ENCODE measurements at regions not wholly inside any gene's neighbourhood (a gene's known extent, or its start where the extent isn't known, plus 50 kb on each side); places are given as distances from the start of the nearest gene placed in this dataset.
"Not testable (repeated sequence)": the region's sequence is repeated elsewhere in the genome, so short reads cannot be mapped to it uniquely, and the experiment has no call there.

- DNase-seq, result no peak
Observed at GRCh38 chr6:125549202-125549884, 200.1 kb upstream of the HEY2 start.

DNA sequence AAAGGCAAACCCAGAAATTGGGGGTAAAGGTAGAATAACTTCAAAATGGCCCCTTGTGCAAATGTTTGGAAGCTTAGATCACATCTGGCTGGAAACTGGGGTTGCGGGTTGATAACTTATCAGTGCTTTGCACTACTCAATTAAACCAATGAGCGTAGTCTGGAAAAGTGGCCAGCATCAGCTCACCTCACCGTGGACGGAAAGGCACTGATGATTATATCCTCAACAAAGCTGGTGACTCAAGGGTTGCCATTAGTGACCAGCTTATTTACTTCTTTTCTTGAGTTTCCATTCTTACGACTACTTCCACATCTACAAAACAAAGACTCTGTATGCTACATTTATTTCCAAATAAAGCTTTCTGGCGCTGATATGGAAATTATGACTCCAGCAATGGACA is 198.5 kb upstream of the HEY2 start:
- no peak for DNase-seq

DNA sequence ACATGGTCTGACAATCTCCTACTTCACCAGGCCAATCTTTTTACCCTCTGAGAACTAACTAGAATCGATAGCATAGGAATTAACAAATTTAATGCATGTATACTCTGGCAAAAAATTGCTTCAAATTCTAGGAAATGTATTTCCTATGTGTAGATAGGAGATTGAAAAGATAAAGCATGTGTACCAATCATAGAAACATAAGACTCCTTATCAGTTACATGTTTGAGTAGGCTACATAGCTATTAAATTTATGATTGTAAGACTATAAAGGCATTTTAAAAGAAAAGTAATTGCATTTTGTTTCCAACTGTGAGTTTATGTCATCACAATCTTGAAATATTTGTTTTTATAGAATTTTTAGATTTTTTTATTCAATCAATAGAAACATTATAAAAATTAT is 196.6 kb upstream of the HEY2 start:
- no peak for DNase-seq

DNA sequence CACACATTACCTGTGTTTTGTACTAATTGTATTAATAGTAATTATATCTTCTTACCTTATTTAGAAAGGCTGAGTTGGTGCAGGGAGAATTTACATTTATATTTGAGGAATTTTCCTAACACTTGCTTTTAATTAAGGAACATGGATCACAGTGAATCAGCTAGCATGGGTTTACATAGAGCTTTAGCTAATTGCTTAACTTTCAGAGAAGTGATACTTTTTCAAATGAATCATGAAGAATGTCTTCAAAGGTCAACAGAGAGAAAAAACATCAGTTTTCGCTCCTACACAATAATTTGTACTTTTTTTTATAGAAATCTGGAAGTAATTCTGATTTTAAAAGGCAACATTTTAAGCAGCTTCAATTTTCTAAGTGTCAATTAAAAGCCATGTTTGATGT is 195.0 kb upstream of the HEY2 start:
- DNase-seq, result no peak

DNA sequence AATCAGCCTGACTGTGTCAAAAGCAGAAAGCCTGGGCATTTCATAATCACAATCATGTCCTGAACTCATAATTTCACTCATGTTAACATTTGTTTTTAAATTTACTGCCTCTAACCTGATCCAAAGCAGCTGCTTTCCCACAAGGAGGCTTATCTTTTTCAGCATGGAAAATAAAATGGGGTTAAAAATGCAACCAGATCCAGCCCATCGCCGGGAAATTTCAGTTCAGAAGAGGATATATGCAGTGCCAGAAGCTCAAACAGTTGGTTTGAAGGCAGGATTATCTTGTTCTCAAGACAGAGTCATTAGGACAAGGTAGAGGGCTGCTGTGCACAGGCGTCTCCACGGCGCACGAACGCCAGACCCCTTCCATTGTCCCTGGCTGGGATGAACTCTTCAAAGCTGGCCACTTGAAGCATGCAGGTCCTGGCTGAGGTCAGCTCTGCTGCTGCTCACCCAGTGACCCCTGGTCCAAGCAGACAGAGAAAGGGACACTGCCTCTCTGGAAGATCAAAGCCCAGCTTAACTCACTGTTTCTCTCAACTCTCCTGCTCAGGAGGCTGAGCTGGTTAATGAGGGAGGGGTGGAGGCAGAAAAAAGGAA is 191.1 kb upstream of the HEY2 start:
- DNase-seq, result no peak

DNA sequence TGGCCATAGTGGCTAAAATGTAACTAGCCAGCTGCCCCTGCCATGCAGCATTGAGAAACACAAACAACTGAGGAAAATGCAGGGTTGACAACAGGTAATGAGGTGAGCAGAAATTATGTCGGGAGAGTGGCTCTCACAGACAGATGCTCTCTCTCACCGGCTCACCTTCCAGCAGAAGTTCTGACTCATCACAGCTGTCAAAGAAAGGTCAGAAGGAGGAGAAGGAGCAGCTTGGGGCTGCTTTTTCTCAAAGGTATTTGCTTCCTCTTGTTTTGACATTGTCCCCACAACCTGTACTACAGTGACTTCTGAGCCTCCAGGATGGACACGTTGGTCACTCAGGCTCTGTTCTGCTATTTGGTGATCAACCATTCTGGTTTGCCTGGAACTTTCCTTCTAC is 190.5 kb upstream of the HEY2 start:
- no peak for DNase-seq

DNA sequence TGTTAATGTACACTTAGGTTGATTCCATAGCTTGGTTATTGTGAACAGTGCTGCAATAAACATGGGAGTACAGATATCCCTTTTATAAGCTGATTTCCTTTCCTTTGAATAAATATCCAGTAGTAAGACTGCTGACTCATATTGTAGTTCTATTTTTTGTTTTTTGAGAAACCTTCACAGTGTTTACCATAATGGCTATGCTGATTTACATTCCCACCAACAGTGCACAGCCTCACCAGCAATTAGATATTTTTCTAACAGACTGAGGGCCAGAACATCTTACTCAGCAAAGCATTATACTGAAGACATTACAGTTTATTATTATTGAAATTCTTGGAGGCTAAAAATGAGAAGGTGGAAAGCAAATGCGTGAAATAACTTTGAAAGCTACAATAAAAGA is 187.3 kb upstream of the HEY2 start:
- DNase-seq, result no peak

GRCh38 chr6:125564941-125565340 is 184.5 kb upstream of the HEY2 start:
- DNase-seq, result no peak

GRCh38 chr6:125567407-125567806 is 182.0 kb upstream of the HEY2 start:
- no peak for DNase-seq

GRCh38 chr6:125568609-125569008 is 180.8 kb upstream of the HEY2 start:
- DNase-seq, result no peak

DNA sequence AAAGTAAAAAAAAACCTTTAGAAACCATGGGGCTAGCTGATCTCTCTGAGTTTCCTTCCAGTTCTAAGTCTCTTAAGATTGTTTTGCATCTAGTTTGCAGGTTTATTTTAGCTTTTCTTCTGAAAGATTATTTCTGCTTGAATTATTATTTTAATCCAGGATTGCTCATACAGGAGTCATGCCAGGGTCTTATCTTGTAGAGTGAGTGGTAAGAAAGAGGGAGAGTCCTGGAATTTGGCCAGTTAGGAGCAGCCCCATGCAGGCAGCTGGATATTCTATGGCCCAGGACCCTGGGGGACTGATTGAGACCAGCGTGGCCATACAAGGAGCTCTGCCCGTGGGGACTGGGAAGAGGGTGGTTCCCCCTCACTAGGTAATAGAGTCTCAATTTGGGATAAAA is 178.9 kb upstream of the HEY2 start:
- no peak for DNase-seq

DNA sequence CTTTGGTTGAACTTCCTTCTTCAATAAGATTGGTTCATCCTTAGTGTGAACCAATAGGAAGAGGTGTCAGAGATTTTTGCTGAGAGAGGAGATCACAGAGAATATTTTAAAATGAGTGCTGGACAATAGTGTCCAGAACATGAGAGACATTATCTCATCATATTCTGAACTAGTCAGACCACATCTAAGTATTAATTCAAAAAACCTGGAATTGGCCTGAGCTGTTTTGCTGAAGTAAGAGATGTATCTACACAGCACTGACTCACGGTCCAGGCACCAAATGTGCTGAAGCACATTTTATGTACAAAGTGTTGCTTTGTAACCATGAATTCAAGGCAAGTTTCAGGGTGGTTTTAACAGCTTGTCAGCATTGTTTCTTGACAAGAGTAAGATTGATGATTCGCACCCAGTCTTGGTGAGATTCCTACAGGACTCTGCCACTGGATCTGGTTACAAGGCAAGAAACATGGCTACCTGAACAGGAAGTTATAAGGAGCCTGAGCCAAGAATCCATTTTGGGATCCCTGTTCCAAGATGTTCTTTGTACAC is 178.2 kb upstream of the HEY2 start:
- DNase-seq, result no peak

- DNase-seq, result no peak
Observed at GRCh38 chr6:125574604-125575003, 174.8 kb upstream of the HEY2 start.

DNA sequence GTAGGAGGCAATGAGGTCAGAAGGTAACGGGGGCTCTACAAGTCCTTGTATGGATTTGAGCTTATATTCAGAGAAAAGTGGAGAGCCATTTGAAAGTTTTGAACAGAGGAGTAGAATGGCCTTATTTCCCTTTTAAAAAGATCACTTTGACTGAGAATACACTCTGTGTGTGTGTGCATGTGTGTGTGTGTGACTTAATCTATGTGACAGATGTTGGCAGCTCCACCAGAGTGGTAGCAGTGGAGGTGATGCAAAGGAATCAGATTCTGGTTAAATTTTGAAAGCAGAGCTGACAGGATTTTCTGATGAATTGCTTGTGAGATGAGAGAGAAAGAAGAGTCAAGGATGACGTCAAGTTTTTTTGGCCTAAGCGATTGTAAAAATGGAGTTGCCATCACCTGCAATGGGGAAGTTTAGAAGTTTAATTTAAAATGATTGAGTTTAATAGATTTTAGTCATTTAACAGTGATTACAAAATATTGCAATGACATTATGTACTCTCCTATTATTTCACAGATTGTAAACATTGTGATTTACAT is 172.2 kb upstream of the HEY2 start:
- DNase-seq, result no peak

DNA sequence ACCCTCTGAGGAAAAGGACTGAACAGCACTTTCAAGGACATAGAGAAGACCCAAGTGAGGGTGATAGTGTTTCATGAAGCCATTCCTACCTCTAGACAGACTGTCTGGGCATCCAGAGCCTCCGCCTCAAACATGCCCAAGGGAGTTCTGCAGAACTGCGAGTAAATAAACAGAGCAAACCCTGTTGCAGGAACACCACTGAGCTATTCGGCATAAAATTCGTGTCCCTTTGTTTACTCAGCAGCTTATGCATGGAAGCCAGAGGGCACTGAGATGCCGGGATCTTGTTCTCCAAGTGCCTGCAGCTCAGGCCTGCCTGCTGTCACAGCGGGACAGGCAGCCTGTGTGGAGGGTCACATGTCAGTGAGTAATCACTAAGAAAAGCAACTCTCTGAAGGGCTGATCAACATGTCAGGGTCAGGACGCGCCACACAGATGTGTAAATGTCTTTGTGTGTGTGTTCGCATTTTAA is 164.9 kb upstream of the HEY2 start:
- DNase-seq, result no peak

- DNase-seq, result no peak
Observed at GRCh38 chr6:125585470-125585869, 164.0 kb upstream of the HEY2 start.

DNA sequence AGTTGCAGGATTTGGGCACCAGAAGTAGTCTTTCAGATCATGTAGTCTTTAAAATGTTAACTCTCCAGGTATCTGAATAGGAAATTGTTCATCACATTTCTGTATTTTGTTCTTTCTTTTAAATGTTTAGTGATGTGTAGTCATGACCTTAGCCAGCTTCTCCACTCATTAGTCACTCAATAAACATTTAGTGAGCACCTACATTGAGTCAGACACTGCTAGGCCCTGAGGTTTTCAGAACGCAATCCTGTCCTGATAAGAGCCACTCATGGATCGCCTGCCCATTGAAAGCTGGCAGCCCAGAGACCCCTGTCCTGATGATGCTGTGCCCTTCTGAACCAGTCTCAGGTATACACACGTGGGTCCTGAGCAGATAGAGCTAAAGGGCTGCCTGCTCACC is 163.4 kb upstream of the HEY2 start:
- DNase-seq, result no peak

DNA sequence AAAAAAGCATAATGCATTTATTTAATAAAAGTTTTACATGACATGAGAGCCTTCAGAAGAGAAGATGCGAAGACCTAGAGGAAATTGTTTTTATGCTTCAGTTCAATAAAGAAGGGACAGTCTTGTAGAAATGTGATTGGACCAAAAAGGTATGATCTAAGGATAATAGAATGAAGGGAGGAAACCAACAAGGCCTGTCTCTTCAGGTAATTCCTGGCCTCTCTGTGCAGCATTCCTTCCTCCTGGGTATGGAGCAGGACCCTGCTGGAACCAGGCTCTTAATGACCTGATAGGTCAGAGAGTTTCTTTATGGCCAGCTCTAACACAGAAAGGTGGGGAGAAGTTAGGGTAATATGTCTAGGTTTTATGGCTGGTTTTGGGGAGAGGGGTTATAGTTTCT is 162.8 kb upstream of the HEY2 start:
- DNase-seq, result no peak

GRCh38 chr6:125587666-125588632 is 161.5 kb upstream of the HEY2 start:
- DNase-seq, result no peak

DNA sequence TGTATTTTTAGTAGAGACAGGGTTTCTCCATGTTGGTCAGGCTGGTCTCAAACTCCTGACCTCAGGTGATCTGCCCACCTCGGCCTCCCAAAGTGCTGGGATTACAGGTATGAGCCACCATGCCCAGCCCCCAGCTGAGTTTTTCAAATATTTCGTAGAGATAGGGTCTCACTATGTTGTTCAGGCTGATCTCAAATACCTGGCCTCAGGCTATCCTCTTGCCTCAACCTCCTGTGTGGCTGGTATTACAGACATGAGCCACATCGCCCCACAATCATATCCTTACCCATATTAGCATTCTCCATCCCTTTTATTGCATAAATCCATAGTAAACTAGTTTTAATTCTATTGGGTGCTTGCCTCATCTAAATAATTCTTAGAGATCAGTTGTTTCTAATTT is 157.6 kb upstream of the HEY2 start:
- DNase-seq, result not testable (repeated sequence)

DNA sequence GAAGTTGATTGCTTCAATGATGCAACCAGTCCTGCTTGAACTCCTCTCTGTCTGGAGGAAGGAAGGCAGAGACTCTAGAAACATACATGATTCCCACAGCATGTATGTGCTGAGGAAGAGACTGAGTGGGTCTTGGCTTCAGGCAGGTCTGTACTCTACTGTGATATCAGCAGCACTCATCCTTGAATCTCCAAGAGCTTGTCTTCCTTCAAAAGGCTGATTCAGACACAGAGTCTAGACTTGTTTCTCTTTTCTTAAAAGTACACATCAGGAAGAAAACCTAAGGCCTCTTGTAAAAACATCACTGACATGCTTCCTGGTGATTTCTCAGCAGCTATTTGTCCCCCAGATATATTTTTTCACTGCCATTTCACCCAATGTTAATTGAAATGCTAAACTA is 155.7 kb upstream of the HEY2 start:
- DNase-seq, result no peak

DNA sequence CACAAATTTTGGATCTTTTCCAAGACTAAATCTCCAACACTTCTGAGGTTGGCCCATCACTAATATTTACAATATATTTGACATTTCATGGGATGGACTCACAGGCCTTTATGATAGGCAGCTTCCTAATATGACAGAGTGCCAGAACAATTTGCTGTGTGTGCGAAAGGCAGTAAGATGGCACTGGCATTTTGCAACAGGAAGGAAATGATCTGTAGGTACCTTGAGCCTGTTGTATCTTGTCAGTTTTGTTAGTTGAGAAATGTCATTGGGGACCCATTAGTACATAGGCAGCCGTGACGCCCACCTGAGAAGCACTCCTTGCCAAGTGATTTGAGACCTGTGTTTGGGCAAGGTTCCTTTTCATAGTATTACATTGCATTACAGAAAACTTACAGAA is 153.4 kb upstream of the HEY2 start:
- DNase-seq, result no peak
